H9 (cell line): ENCODE measurements at regions not wholly inside any gene's neighbourhood (a gene's known extent, or its start where the extent isn't known, plus 50 kb on each side); places are given as distances from the start of the nearest gene placed in this dataset.

Experiments used
- DNase-seq: peaks from one replicate; pipeline ENCODE4 v3.0.0-alpha.2; 2017
- H2AFZ ChIP-seq: one replicate; pipeline ENCODE4 v1.6.1; 2013; ENCODE audit warnings: mild to moderate bottlenecking, low read length, control low read depth, moderate library complexity
- H2AK5ac ChIP-seq: 2 replicates; pipeline ENCODE4 v1.6.1; 2013; ENCODE audit warnings: low read length, control low read depth, mixed read lengths; ENCODE audit not compliant: insufficient read length
- H2BK120ac ChIP-seq: one replicate; pipeline ENCODE4 v1.6.1; 2013; ENCODE audit warnings: low read depth, mild to moderate bottlenecking, low read length, control low read depth, inconsistent platforms; ENCODE audit not compliant: poor library complexity, severe bottlenecking
- H2BK12ac ChIP-seq: 2 replicates; pipeline ENCODE4 v1.6.1; 2013; ENCODE audit warnings: low read length, control low read depth, mixed read lengths, low read depth; ENCODE audit not compliant: insufficient read length
- H2BK15ac ChIP-seq: 2 replicates; pipeline ENCODE4 v1.6.1; 2013; ENCODE audit warnings: low read depth, low read length, control low read depth
- H2BK20ac ChIP-seq: one replicate; pipeline ENCODE4 v1.6.1; 2013; ENCODE audit warnings: low read depth, mild to moderate bottlenecking, low read length, control low read depth, inconsistent platforms; ENCODE audit not compliant: poor library complexity, severe bottlenecking
- H2BK5ac ChIP-seq: 2 replicates; pipeline ENCODE4 v1.6.1; 2013; ENCODE audit warnings: low read length, control low read depth, mixed read lengths; ENCODE audit not compliant: insufficient read length
- H3K14ac ChIP-seq: 2 replicates; pipeline ENCODE4 v1.6.1; 2013; ENCODE audit warnings: low read length, control low read depth; ENCODE audit not compliant: insufficient read depth
- H3K18ac ChIP-seq: 2 replicates; pipeline ENCODE4 v1.6.1; 2013; ENCODE audit warnings: low read depth, mild to moderate bottlenecking, mixed read lengths, low read length, control low read depth; ENCODE audit not compliant: insufficient read length
- H3K23ac ChIP-seq: 2 replicates; pipeline ENCODE4 v1.6.1; 2013; ENCODE audit warnings: low read length, control low read depth, mixed read lengths, low read depth; ENCODE audit not compliant: insufficient read length
- H3K23me2 ChIP-seq: 2 replicates; pipeline ENCODE4 v1.6.1; 2013; ENCODE audit warnings: low read depth, mild to moderate bottlenecking, mixed read lengths, low read length, control low read depth; ENCODE audit not compliant: insufficient read length, poor library complexity, severe bottlenecking
- H3K27ac ChIP-seq: 2 replicates; pipeline ENCODE4 v1.5.1; 2013; ENCODE audit warnings: low read length, control low read depth, mixed read lengths, low read depth; ENCODE audit not compliant: insufficient read length
- H3K27me3 ChIP-seq: 2 replicates; pipeline ENCODE4 v1.6.1; 2013; ENCODE audit warnings: low read length, control low read depth, inconsistent platforms; ENCODE audit not compliant: insufficient read depth
- H3K4ac ChIP-seq: 2 replicates; pipeline ENCODE4 v1.6.1; 2013; ENCODE audit warnings: low read depth, mild to moderate bottlenecking, control low read depth, inconsistent platforms, low read length, moderate library complexity
- H3K4me1 ChIP-seq: 2 replicates; pipeline ENCODE4 v1.6.1; 2013; ENCODE audit warnings: low read length, control low read depth, inconsistent platforms; ENCODE audit not compliant: insufficient read depth
- H3K4me2 ChIP-seq: 2 replicates; pipeline ENCODE4 v1.6.1; 2013; ENCODE audit warnings: low read length, control low read depth, mixed read lengths; ENCODE audit not compliant: insufficient read length, insufficient read depth
- H3K56ac ChIP-seq: 2 replicates; pipeline ENCODE4 v1.6.1; 2013; ENCODE audit warnings: low read depth, mild to moderate bottlenecking, mixed read lengths, low read length, control low read depth; ENCODE audit not compliant: insufficient read length
- H3K79me1 ChIP-seq: 2 replicates; pipeline ENCODE4 v1.6.1; 2013; ENCODE audit warnings: low read depth, mild to moderate bottlenecking, moderate library complexity, low read length, control low read depth, inconsistent platforms; ENCODE audit not compliant: insufficient read depth, poor library complexity, severe bottlenecking
- H3K79me2 ChIP-seq: 2 replicates; pipeline ENCODE4 v1.6.1; 2013; ENCODE audit warnings: low read length, control low read depth, inconsistent platforms; ENCODE audit not compliant: insufficient read depth
- H3K9ac ChIP-seq: 2 replicates; pipeline ENCODE4 v1.6.1; 2013; ENCODE audit warnings: low read length, control low read depth, mixed read lengths; ENCODE audit not compliant: insufficient read length; ENCODE audit errors: extremely low read depth
- H3K9me3 ChIP-seq: one replicate; pipeline ENCODE4 v1.6.1; 2013; ENCODE audit warnings: low read depth, low read length, inconsistent platforms; ENCODE audit not compliant: control insufficient read depth
- H3T11ph ChIP-seq: one replicate; pipeline ENCODE4 v1.6.1; 2013; ENCODE audit warnings: mild to moderate bottlenecking, low read length, control low read depth, inconsistent platforms
- H4K20me1 ChIP-seq: one replicate; pipeline ENCODE4 v1.6.1; 2013; ENCODE audit not compliant: control insufficient read depth, insufficient read length, insufficient read depth
- H4K5ac ChIP-seq: 2 replicates; pipeline ENCODE4 v1.6.1; 2013; ENCODE audit warnings: low read depth, mild to moderate bottlenecking, mixed read lengths, low read length, control low read depth; ENCODE audit not compliant: insufficient read length
- H4K8ac ChIP-seq: replicated peaks from 2 replicates; pipeline ENCODE4 v1.6.1; 2013; ENCODE audit warnings: low read length, control low read depth, mixed read lengths, low read depth; ENCODE audit not compliant: insufficient read length
- H4K91ac ChIP-seq: 2 replicates; pipeline ENCODE4 v1.6.1; 2013; ENCODE audit warnings: low read depth, mild to moderate bottlenecking, moderate library complexity, mixed read lengths, low read length, control low read depth; ENCODE audit not compliant: insufficient read length
- H3K27ac Mint-ChIP-seq, 3 experiments: 2 replicates in 2 of 3; 3 replicates in 1 of 3; pipeline ENCODE4 v1.8.0; 2020 to 2021; ENCODE audit warnings: mixed read lengths in 3 of 3, mild to moderate bottlenecking in 1 of 3, moderate library complexity in 1 of 3
- H3K27me3 Mint-ChIP-seq: 2 replicates; pipeline ENCODE4 v1.8.0; 2021; ENCODE audit warnings: low read depth, mild to moderate bottlenecking, moderate library complexity, mixed read lengths
- H3K36me3 Mint-ChIP-seq, 3 experiments: 2 replicates in 2 of 3; 3 replicates in 1 of 3; pipeline ENCODE4 v1.8.0; 2020 to 2021; ENCODE audit warnings: low read depth in 3 of 3, mixed read lengths in 3 of 3; ENCODE audit not compliant: insufficient read depth in 1 of 3
- H3K4me1 Mint-ChIP-seq, 2 experiments: 2 replicates each; pipeline ENCODE4 v1.8.0; 2020; ENCODE audit warnings: mixed read lengths in 2 of 2
- H3K4me3 Mint-ChIP-seq, 2 experiments: 2 replicates in 1 of 2; 3 replicates in 1 of 2; pipeline ENCODE4 v1.8.0; 2020 to 2021; ENCODE audit warnings: mild to moderate bottlenecking in 2 of 2, mixed read lengths in 2 of 2, moderate library complexity in 1 of 2
- H3K9me3 Mint-ChIP-seq, 2 experiments: 2 replicates in 1 of 2; 3 replicates in 1 of 2; pipeline ENCODE4 v1.8.0; 2020; ENCODE audit warnings: mild to moderate bottlenecking in 2 of 2, mixed read lengths in 2 of 2, moderate library complexity in 1 of 2
- CTCF ChIP-seq: fragments of 200-600 bp; sonication (generic); conservative IDR thresholded peaks from 3 replicates; pipeline ENCODE4 v1.8.0; 2021; ENCODE audit warnings: antibody characterized with exemption, mild to moderate bottlenecking
- WGBS: extraction: QIAGEN DNeasy Blood & Tissue Kit; methylation state at CpG from one replicate; pipeline ENCODE4 v1.1.7; 2013; ENCODE audit warnings: missing lambda C conversion rate, low lambda C conversion rate, mixed read lengths; ENCODE audit not compliant: insufficient read length; ENCODE audit errors: extremely low coverage; 5-methylcytosine and 5-hydroxymethylcytosine counted together

DNA sequence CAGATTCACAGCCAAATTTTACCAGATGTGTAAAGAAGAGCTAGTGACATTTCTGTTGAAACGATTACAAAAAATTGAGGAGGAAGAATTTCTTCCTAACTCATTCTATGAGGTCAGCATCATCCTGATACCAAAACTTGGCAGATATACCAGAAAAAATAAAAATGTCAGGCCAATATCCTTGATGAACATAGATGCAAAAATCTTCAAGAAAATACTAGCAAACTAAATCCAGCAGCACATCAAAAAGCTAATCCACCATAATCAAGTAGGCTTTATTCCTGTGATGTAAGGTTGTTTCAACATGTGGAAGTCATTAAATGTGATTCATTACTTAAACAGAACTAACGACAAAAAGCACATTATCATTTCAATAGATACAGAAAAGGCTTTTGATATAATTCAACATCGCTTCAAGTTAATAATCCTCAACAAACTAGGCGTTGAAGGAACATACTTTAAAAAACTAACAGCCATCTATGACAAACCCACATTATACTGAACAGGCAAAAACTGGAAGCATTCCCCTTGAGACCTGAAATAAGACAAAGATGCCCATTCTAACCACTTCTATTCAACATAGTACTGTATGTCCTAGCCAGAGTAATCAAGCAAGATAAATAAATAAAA, 807.7 kb upstream of the ZWINT start:
- Mint-ChIP-seq H3K27ac (no peak overlapping the region), H3K36me3 (peaks cover 1 to 10% (median 6%) of the 10 kb centered on the region in 3 experiments; a peak in 4 of 7 replicates), H3K9me3 (peaks cover 0 to 2% of the 10 kb centered on the region in 2 experiments; a peak in 2 of 5 replicates), H3K4me1 (peaks cover 29 to 32% of the 10 kb centered on the region in 2 experiments), H3K27me3 (no peaks in the 10 kb centered on the region; the same call in 1 of the 2 replicates), H3K4me3 (no peak overlapping the region)
- H3K23ac ChIP-seq = no peak overlapping the region
- no peak for TF ChIP-seq CTCF
- no peak overlapping the region for H4K5ac ChIP-seq
- no peaks in the 10 kb centered on the region for H3K23me2 ChIP-seq
- H3K4me1 ChIP-seq = peaks cover 3% of the 10 kb centered on the region; the same call in 1 of the 2 replicates
- H3K79me1 ChIP-seq = no peaks in the 10 kb centered on the region
- H3K9me3 ChIP-seq = no peaks in the 10 kb centered on the region
- H3K9ac ChIP-seq = no peak overlapping the region
- H3K18ac ChIP-seq = no peak overlapping the region
- H2BK5ac ChIP-seq = no peak overlapping the region
- H2BK12ac ChIP-seq = no peak overlapping the region
- H3T11ph ChIP-seq = no peak overlapping the region
- no peaks in the 10 kb centered on the region for H4K20me1 ChIP-seq
- no peak overlapping the region for H3K4ac ChIP-seq
- H4K8ac ChIP-seq = no peak overlapping the region
- no peak overlapping the region for H2AK5ac ChIP-seq
- no peak overlapping the region for H4K91ac ChIP-seq
- H3K14ac ChIP-seq = no peak overlapping the region
- no peak overlapping the region for H2BK120ac ChIP-seq
- H3K4me2 ChIP-seq = no peak overlapping the region
- H2BK15ac ChIP-seq = no peak overlapping the region
- no peak for DNase-seq
- no peak overlapping the region for H3K27ac ChIP-seq
- no peak overlapping the region for H3K56ac ChIP-seq
- WGBS = no CpG with 5 or more reads among the region's 4 CpGs
- no peaks in the 10 kb centered on the region for H3K27me3 ChIP-seq
- no peak overlapping the region for H2AFZ ChIP-seq
- no peaks in the 10 kb centered on the region; the same call in 1 of the 2 replicates for H3K79me2 ChIP-seq
- H2BK20ac ChIP-seq = no peak overlapping the region
